Mononuclear cell (primary cell): ENCODE measurements at regions not wholly inside any gene's neighbourhood (a gene's known extent, or its start where the extent isn't known, plus 50 kb on each side); places are given as distances from the start of the nearest gene placed in this dataset.

ENCODE experiments used
- H3K27me3 ChIP-seq: 2 replicates; pipeline ENCODE4 v1.6.0; 2011; ENCODE audit warnings: low read length, control low read depth; ENCODE audit not compliant: insufficient read depth
- H3K4me1 ChIP-seq: 2 replicates; pipeline ENCODE4 v1.5.1; 2011; ENCODE audit warnings: mild to moderate bottlenecking, low read length, control low read depth; ENCODE audit not compliant: insufficient read depth
- H3K4me3 ChIP-seq: 2 replicates; pipeline ENCODE4 v1.5.1; 2011; ENCODE audit warnings: mild to moderate bottlenecking, low read length, moderate library complexity
- H3K9me3 ChIP-seq: 2 replicates; pipeline ENCODE4 v1.5.1; 2011; ENCODE audit warnings: low read depth, mild to moderate bottlenecking, control low read depth, low read length

DNA sequence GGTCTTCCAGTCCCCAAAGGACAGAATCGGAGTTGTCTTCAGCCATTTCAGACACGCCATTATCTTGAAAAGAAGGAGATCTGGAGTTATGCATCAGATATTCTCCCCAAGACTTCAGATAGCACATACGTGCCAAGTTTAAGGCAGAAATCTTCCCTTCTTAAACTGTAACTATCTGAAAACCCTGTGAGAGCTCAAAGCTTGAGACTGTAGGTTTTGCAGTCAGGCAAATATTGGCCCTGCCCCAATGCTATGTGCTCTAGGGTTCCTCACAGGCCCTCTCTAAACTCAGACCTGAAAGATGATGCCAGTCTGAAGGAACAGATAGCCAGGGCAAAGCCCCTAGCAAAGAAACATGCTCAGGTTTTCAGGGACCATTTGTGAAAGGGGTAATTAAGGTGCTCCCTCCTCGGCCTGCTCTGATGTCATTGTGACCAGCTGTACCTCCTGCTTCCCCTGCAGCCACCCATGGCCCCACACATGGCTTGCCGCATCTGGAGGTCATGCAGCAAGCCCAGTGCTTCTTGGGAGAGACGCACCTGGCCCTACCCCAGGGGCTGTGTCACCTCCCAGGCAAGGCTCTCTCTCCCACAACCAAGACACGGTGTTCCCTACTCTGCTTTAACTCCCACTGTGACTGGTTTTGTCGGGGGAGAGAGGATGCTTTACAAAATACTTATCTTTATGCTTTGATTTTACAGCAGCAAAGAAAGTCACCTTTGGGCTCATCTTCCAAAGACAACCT is 53.4 kb upstream of the POMGNT2 start:
- H3K4me1 ChIP-seq = peaks cover 19% of the 10 kb centered on the region
- no peak overlapping the region for H3K4me3 ChIP-seq
- no peaks in the 10 kb centered on the region for H3K27me3 ChIP-seq
- no peaks in the 10 kb centered on the region for H3K9me3 ChIP-seq

DNA sequence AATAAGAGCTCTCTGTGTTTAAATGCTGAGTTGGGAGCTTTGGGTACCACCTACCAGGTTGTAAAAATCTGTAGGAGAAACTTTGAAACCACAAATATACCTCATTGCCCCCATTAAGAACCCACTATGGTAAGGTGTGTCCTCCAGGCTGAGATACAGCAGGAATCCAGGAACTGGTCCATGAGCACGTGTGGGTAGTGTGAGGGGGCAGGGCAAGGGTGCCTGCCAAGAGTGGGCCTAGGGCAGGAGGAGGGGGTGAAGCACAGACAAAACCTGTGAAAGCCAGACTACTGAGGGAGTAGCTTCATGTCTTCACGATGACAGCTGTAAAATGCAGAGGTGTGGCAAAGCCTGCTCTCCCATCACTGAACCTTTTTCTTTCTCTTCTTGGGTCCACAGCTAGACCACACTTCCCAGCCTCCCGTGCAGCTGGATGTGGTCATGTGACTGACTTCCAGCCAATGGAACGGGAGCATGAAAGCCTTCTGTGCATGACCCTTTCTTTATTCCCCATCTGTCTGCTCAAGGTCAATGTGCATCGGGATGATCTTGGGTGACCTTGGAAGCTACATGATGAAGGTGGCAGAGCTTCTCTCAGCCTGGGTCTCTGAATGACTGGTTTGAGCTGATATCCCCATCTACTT is 51.1 kb upstream of the POMGNT2 start:
- Histone ChIP-seq H3K27me3 (no peaks in the 10 kb centered on the region), H3K9me3 (no peaks in the 10 kb centered on the region), H3K4me1 (no peaks in the 10 kb centered on the region), H3K4me3 (no peak overlapping the region)

DNA sequence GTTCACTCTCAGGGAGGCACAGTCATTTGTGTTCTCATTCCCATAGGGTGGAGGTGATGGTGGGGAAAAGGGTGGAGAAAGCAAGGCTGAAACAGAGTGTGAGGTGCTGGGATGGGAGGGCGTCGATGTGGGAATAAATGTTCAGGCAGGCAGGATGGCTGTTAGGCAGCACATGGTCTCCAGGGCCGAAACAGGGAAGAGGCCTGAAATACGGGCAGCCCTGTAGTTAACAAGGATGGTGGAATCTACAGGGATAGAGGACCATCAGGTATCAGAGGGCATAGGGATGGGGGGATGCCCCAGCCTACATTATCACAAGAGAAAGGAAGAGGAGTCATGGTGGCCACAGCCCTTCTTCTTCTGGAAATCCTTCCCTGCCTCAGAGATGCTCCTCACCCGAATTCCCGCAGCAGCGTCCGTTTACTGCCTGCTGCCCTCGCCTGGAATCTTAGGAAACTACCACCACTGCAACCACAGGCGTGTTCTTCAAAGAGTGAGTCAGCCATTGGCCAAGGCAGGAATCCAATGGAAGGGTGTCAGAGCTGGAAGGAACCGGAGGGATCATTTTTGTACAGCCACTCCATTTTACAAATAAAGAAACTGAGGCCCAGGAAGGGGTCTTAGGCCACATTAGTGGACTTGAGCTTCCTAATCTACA is 49.7 kb upstream of the POMGNT2 start:
- Histone ChIP-seq H3K4me1 (no peaks in the 10 kb centered on the region), H3K27me3 (no peaks in the 10 kb centered on the region), H3K9me3 (no peaks in the 10 kb centered on the region), H3K4me3 (no peak overlapping the region)
